ENCODE measurements at regions not wholly inside any gene's neighbourhood (a gene's known extent, or its start where the extent isn't known, plus 50 kb on each side); places are given as distances from the start of the nearest gene placed in this dataset.

- TF ChIP-seq TAF1 (IDR thresholded peaks at IDR 0.05; ENCODE audit: borderline replicate concordance, insufficient read depth, low read length), result no peak
- TF ChIP-seq SIN3A (IDR thresholded peaks at IDR 0.05; ENCODE audit: borderline replicate concordance, insufficient read depth, low read length), result no peak
- no peak for TF ChIP-seq FOXP2 (optimal IDR thresholded peaks at IDR 0.05; ENCODE audit: borderline replicate concordance, extremely low read depth, extremely low read length, insufficient read depth)
- no peak for TF ChIP-seq REST (IDR thresholded peaks at IDR 0.05; ENCODE audit: insufficient read depth in 1 of 2, low read depth in 2 of 2, low read length in 2 of 2)
- no peak for TF ChIP-seq POLR2AphosphoS5 (IDR thresholded peaks at IDR 0.05; ENCODE audit: low read depth, low read length)
These were observed 811.5 kb upstream of the SEL1L start for GRCh38 chr14:82345184-82345583.

DNA sequence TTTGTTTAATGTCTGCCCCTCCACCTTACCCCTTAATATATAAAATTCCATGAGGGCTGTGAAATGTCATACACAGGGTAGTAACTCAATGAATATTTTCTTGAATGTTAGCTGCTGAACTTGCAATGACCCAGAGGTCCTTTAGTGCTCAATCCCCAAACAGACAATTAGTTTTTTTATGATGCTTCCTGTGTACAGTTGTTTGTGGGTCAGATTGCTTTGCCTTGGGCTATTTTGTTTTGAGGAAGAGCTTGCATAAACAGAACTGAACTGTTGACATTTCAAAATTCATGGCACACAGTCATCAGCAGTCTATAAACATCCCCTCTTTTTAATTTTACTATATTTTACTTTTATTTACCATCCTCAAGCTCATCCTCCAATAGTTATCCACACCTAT, 820.5 kb upstream of the SEL1L start:
- TF ChIP-seq REST (IDR thresholded peaks at IDR 0.05; ENCODE audit: insufficient read depth in 1 of 2, low read depth in 2 of 2, low read length in 2 of 2) (no peak), TAF1 (IDR thresholded peaks at IDR 0.05; ENCODE audit: borderline replicate concordance, insufficient read depth, low read length) (no peak), SIN3A (IDR thresholded peaks at IDR 0.05; ENCODE audit: borderline replicate concordance, insufficient read depth, low read length) (no peak), POLR2AphosphoS5 (IDR thresholded peaks at IDR 0.05; ENCODE audit: low read depth, low read length) (no peak), FOXP2 (optimal IDR thresholded peaks at IDR 0.05; ENCODE audit: borderline replicate concordance, extremely low read depth, extremely low read length, insufficient read depth) (no peak)

- TF ChIP-seq SIN3A (IDR thresholded peaks at IDR 0.05; ENCODE audit: borderline replicate concordance, insufficient read depth, low read length) (no peak), FOXP2 (optimal IDR thresholded peaks at IDR 0.05; ENCODE audit: borderline replicate concordance, extremely low read depth, extremely low read length, insufficient read depth) (no peak), POLR2AphosphoS5 (IDR thresholded peaks at IDR 0.05; ENCODE audit: low read depth, low read length) (no peak), REST (IDR thresholded peaks at IDR 0.05; ENCODE audit: insufficient read depth in 1 of 2, low read depth in 2 of 2, low read length in 2 of 2) (no peak), TAF1 (IDR thresholded peaks at IDR 0.05; ENCODE audit: borderline replicate concordance, insufficient read depth, low read length) (no peak)
These were observed 825.5 kb upstream of the SEL1L start for GRCh38 chr14:82359201-82359600.

DNA sequence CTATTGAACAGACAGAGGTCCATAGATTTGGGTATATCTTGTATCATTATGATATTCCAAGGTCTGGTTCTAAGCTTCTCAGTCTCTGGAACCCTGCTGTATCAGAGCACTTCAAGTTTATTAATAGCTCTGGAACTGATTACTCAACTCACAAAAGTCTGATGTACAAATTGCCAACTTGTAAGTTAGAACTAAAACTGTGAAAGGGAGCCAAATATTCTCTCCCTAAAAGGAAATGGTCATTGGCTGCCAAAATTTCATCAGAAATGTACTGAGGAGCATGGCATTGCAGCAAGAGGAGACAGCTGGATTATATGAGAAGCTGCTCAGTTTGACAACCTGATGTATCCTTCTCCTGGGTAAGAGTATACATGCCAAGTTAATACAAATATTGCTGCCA, 828.8 kb upstream of the SEL1L start:
- no peak for TF ChIP-seq FOXP2 (optimal IDR thresholded peaks at IDR 0.05; ENCODE audit: borderline replicate concordance, extremely low read depth, extremely low read length, insufficient read depth)
- TF ChIP-seq REST (IDR thresholded peaks at IDR 0.05; ENCODE audit: insufficient read depth in 1 of 2, low read depth in 2 of 2, low read length in 2 of 2), result no peak
- no peak for TF ChIP-seq SIN3A (IDR thresholded peaks at IDR 0.05; ENCODE audit: borderline replicate concordance, insufficient read depth, low read length)
- no peak for TF ChIP-seq TAF1 (IDR thresholded peaks at IDR 0.05; ENCODE audit: borderline replicate concordance, insufficient read depth, low read length)
- no peak for TF ChIP-seq POLR2AphosphoS5 (IDR thresholded peaks at IDR 0.05; ENCODE audit: low read depth, low read length)

- TF ChIP-seq FOXP2 (optimal IDR thresholded peaks at IDR 0.05; ENCODE audit: borderline replicate concordance, extremely low read depth, extremely low read length, insufficient read depth) (no peak), SIN3A (IDR thresholded peaks at IDR 0.05; ENCODE audit: borderline replicate concordance, insufficient read depth, low read length) (no peak), TAF1 (IDR thresholded peaks at IDR 0.05; ENCODE audit: borderline replicate concordance, insufficient read depth, low read length) (no peak), REST (IDR thresholded peaks at IDR 0.05; ENCODE audit: insufficient read depth in 1 of 2, low read depth in 2 of 2, low read length in 2 of 2) (no peak), POLR2AphosphoS5 (IDR thresholded peaks at IDR 0.05; ENCODE audit: low read depth, low read length) (no peak)
These were observed 831.8 kb upstream of the SEL1L start for GRCh38 chr14:82365471-82365870.
